Caco-2 (cell line): ENCODE measurements at regions not wholly inside any gene's neighbourhood (a gene's known extent, or its start where the extent isn't known, plus 50 kb on each side); places are given as distances from the start of the nearest gene placed in this dataset.

ENCODE experiments used
- BruUV-seq: library from RNA; stranded (reverse); fragments of 400-500 nt; replicated peaks from 2 replicates; lab custom pipeline; 2021; lab: Mats Ljungman, UMichigan
- CTCF ChIA-PET: fragments of 300-600 bp; sonication (Branson Sonifier 250); formaldehyde crosslinking; loops from one replicate; lab custom pipeline; 2022; ENCODE audit warnings: antibody characterized with exemption; lab: Charles Lee
- POLR2A ChIA-PET: fragments of 300-600 bp; sonication (Branson Sonifier 250); formaldehyde crosslinking; loops from one replicate; lab custom pipeline; 2022; ENCODE audit warnings: antibody characterized with exemption; lab: Charles Lee
- DNase-seq, 2 experiments: peaks; one replicate each; pipeline versions ENCODE4 v3.0.0 to v3.0.0-alpha.2; 2020 to 2022
- H3K27me3 ChIP-seq: replicated peaks from 2 replicates; pipeline ENCODE4 v1.6.0; 2011; ENCODE audit warnings: low read length; ENCODE audit not compliant: control insufficient read depth, insufficient read depth
- H3K36me3 ChIP-seq: 2 replicates; pipeline ENCODE4 v1.5.1; 2011; ENCODE audit warnings: low read length; ENCODE audit not compliant: control insufficient read depth, insufficient read depth
- H3K4me1 ChIP-seq: fragments of 250-450 bp; sonication (Bioruptor Pico); 2 replicates; pipeline ENCODE4 v1.5.1; 2020; ENCODE audit warnings: mild to moderate bottlenecking
- H3K4me3 ChIP-seq: 2 replicates; pipeline ENCODE4 v1.5.1; 2011; ENCODE audit warnings: low read depth, mild to moderate bottlenecking, control low read depth, low read length
- H3K9me3 ChIP-seq: fragments of 250-450 bp; sonication (Bioruptor Pico); 2 replicates; pipeline ENCODE4 v1.5.1; 2020; ENCODE audit warnings: mild to moderate bottlenecking, moderate library complexity
- H3K27ac Mint-ChIP-seq: one replicate; pipeline ENCODE4 v1.8.0; 2022; ENCODE audit warnings: mixed read lengths; ENCODE audit not compliant: unreplicated experiment
- H3K27me3 Mint-ChIP-seq: one replicate; pipeline ENCODE4 v1.8.0; 2022; ENCODE audit warnings: mixed read lengths; ENCODE audit not compliant: insufficient read depth, unreplicated experiment
- H3K36me3 Mint-ChIP-seq: one replicate; pipeline ENCODE4 v1.8.0; 2022; ENCODE audit warnings: mild to moderate bottlenecking, mixed read lengths; ENCODE audit not compliant: insufficient read depth, unreplicated experiment
- H3K4me1 Mint-ChIP-seq: one replicate; pipeline ENCODE4 v1.8.0; 2022; ENCODE audit warnings: low read depth, mixed read lengths; ENCODE audit not compliant: unreplicated experiment
- H3K4me3 Mint-ChIP-seq: one replicate; pipeline ENCODE4 v1.8.0; 2022; ENCODE audit warnings: mild to moderate bottlenecking, moderate library complexity, mixed read lengths; ENCODE audit not compliant: unreplicated experiment
- H3K9me3 Mint-ChIP-seq: one replicate; pipeline ENCODE4 v1.8.0; 2022; ENCODE audit warnings: mixed read lengths; ENCODE audit not compliant: unreplicated experiment
- CTCF ChIP-seq, 2 experiments: fragments of 200-600 bp in 1 of 2; IDR thresholded peaks; 1 replicate in 1 of 2; 2 replicates in 1 of 2; pipeline versions ENCODE4 v1.5.1 to v1.8.0; 2011 to 2022; ENCODE audit warnings: antibody characterized with exemption in 1 of 2, control low read depth in 1 of 2, inconsistent platforms in 1 of 2, low read depth in 1 of 2, low read length in 1 of 2, mild to moderate bottlenecking in 1 of 2, moderate library complexity in 1 of 2; ENCODE audit not compliant: insufficient read depth in 1 of 2, severe bottlenecking in 1 of 2, unreplicated experiment in 1 of 2
- intact Hi-C: fragments of 100-400 bp; cut with micrococcal nuclease; formaldehyde crosslinking; loops from one replicate; pipeline ENCODE4 v1.10.0; 2022; ENCODE audit not compliant: unreplicated experiment

- TF ChIP-seq CTCF (IDR thresholded peaks at IDR 0.05; ENCODE audit: insufficient read depth in 1 of 2, low read depth in 1 of 2, low read length in 1 of 2, severe bottlenecking in 1 of 2, unreplicated experiment in 1 of 2), result peak; percentile 51 to 68
- Mint-ChIP-seq H3K4me3 (no peak overlapping the region), H3K27me3 (no peaks in the 10 kb centered on the region), H3K4me1 (no peaks in the 10 kb centered on the region), H3K27ac (no peak overlapping the region), H3K9me3 (no peaks in the 10 kb centered on the region), H3K36me3 (no peaks in the 10 kb centered on the region)
- intact Hi-C loops, result loop anchor here (1.0 to 10.0 kb wide), 7 partner anchors 96 to 396 kb away; partner anchors contain the start of gene NR2F1-AS1
- H3K4me1 ChIP-seq, result no peaks in the 10 kb centered on the region
- H3K4me3 ChIP-seq, result no peak overlapping the region
- H3K9me3 ChIP-seq, result no peaks in the 10 kb centered on the region
- no peaks in the 10 kb centered on the region for H3K36me3 ChIP-seq
- no TSS peak for BruUV-seq
- POLR2A ChIA-PET, result interaction anchor here (0.5 kb wide), 1 partner anchor 12 kb away, joined by 3 read pairs; no protein-coding TSS in a partner anchor
- no peaks in the 10 kb centered on the region for H3K27me3 ChIP-seq
- CTCF ChIA-PET, result interaction anchor here (0.6 to 1.2 kb wide), 11 partner anchors 10 to 220 kb away, joined by 3 to 11 read pairs (median 3); partner anchors contain the start of genes NR2F1 and NR2F1-AS1
- peak in 1 of 2 experiments; percentile 55 for DNase-seq
Measured at GRCh38 chr5:93800988-93801811, 59.8 kb upstream of the POU5F2 start.

DNA sequence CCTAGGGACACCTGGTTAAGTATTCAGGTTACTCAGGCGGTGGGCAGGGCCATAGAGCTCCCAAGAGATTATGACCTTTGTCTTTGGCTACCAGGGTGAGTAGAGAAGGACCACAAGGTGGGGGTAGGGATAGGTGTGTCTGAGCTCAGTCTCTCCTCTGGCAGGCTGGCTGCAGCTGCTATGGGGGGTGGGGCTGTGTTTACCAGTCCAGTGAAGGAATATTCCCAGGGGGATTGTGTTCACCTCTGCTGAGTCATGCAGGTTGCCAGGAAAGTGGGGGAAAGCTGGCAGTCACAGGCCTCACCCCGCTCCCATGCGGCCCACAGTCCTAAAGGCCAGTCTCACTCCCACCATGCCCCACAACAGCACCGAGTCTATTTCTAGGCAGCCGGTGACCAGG lies 53.6 kb upstream of the POU5F2 start:
- H3K4me1 ChIP-seq, result peaks cover 6% of the 10 kb centered on the region; the same call in 1 of the 2 replicates
- TF ChIP-seq CTCF (IDR thresholded peaks at IDR 0.05; ENCODE audit: insufficient read depth in 1 of 2, low read depth in 1 of 2, low read length in 1 of 2, severe bottlenecking in 1 of 2, unreplicated experiment in 1 of 2), result no peak
- ChIA-PET CTCF (no interaction called here), POLR2A (no interaction called here)
- Mint-ChIP-seq H3K27me3 (no peaks in the 10 kb centered on the region), H3K4me3 (no peak overlapping the region), H3K4me1 (peaks cover 15% of the 10 kb centered on the region), H3K36me3 (no peaks in the 10 kb centered on the region), H3K9me3 (no peaks in the 10 kb centered on the region), H3K27ac (no peak overlapping the region)
- DNase-seq, result peak in 1 of 2 experiments; percentile 42
- no peaks in the 10 kb centered on the region for H3K9me3 ChIP-seq
- BruUV-seq, result no TSS peak
- H3K27me3 ChIP-seq, result no peaks in the 10 kb centered on the region
- intact Hi-C loops, result no loop called here
- H3K36me3 ChIP-seq, result no peaks in the 10 kb centered on the region
- H3K4me3 ChIP-seq, result no peak overlapping the region

DNA sequence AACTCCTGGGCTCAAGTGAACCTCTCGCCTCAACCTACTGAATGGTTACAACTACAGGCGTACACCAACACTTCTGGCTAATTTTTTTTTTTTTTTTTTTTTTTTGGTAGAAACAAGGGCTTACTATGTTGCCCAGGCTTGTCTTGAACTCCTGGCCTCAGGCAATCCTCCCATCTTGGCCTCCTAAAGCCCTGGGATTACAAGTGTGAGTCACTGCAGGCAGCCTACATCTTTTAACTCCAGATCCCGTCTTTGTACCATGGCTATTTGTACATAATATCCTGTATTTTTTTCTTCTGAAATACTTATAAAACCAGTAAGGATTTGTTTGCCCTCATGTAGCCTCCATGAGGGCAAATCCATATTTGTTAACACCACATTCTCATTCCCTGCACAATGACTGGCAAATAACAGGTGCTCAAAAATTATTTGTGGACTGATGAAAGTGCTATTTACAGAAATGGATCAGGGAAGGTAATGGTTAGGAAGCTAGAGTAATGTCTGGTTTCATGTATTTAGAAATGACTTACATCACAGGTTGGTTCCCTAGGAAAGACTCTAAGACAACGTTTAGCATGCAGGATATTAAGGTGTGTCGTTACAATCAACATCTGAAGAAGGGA lies 51.9 kb upstream of the POU5F2 start:
- no TSS peak for BruUV-seq
- ChIA-PET POLR2A (no interaction called here), CTCF (no interaction called here)
- TF ChIP-seq CTCF (IDR thresholded peaks at IDR 0.05; ENCODE audit: insufficient read depth in 1 of 2, low read depth in 1 of 2, low read length in 1 of 2, severe bottlenecking in 1 of 2, unreplicated experiment in 1 of 2), result no peak
- Histone ChIP-seq H3K36me3 (no peaks in the 10 kb centered on the region), H3K27me3 (no peaks in the 10 kb centered on the region), H3K4me3 (no peak overlapping the region), H3K9me3 (no peaks in the 10 kb centered on the region), H3K4me1 (peaks cover 6% of the 10 kb centered on the region; the same call in 1 of the 2 replicates)
- intact Hi-C loops, result no loop called here
- Mint-ChIP-seq H3K9me3 (no peaks in the 10 kb centered on the region), H3K27me3 (no peaks in the 10 kb centered on the region), H3K4me1 (peaks cover 15% of the 10 kb centered on the region), H3K36me3 (no peaks in the 10 kb centered on the region), H3K4me3 (no peak overlapping the region), H3K27ac (no peak overlapping the region)
- no peak for DNase-seq
